K562 (cell line): ENCODE measurements at regions not wholly inside any gene's neighbourhood (a gene's known extent, or its start where the extent isn't known, plus 50 kb on each side); places are given as distances from the start of the nearest gene placed in this dataset.

Source experiments
- ATAC-seq: fragments of 200-7000 bp; cut with Tn5 transposase; 3 replicates; pipeline ENCODE4 v1.9.1; 2020; ENCODE audit warnings: moderate library complexity
- BruUV-seq: library from RNA; stranded (reverse); fragments of 400-500 nt; replicated peaks from 2 replicates; lab custom pipeline; 2021; lab: Mats Ljungman, UMichigan
- CTCF ChIA-PET: fragments of 300-600 bp; formaldehyde crosslinking; extraction: SDS; loops from one replicate; lab custom pipeline; 2021; ENCODE audit warnings: low intra/inter-chr PET ratio; lab: Yijun Ruan, JAX
- POLR2A ChIA-PET: fragments of 300-600, 350-650 bp; sonication (Branson Sonifier 250); formaldehyde crosslinking; extraction: SDS; loops from one replicate; lab custom pipeline; 2021; ENCODE audit warnings: antibody characterized with exemption, inconsistent platforms; lab: Yijun Ruan, JAX
- DNase-seq, 4 experiments: peaks; one replicate each; pipeline versions ENCODE4 v3.0.0 to v3.0.0-alpha.2; 2011 to 2018; ENCODE audit warnings: low spot score in 3 of 4, mixed read lengths in 3 of 4; ENCODE audit errors: extremely low read depth in 1 of 4
- FAIRE-seq: peaks from 2 replicates; lab custom pipeline; 2011; peaks lifted over from hg19 to GRCh38; lab: Jason Lieb, UNC
- H2AFZ ChIP-seq: 2 replicates; pipeline ENCODE4 v1.6.0; 2011; ENCODE audit warnings: low read depth, low read length, control low read depth, inconsistent platforms
- H3K27ac ChIP-seq: fragments of 200-600 bp; 3 replicates; pipeline ENCODE4 v1.8.0; 2011; ENCODE audit warnings: low read depth, mild to moderate bottlenecking, control low read depth, inconsistent platforms, low read length, moderate library complexity, mixed read lengths; ENCODE audit errors: extremely low read depth
- H3K27me3 ChIP-seq, 2 experiments: fragments of 300-600 bp in 1 of 2; 2 replicates in 1 of 2; 3 replicates in 1 of 2; pipeline versions ENCODE4 v1.6.0 to v1.8.0; 2011; ENCODE audit warnings: inconsistent platforms in 2 of 2, low read length in 2 of 2, mild to moderate bottlenecking in 1 of 2, mixed read lengths in 1 of 2, moderate library complexity in 1 of 2; ENCODE audit not compliant: control insufficient read depth in 2 of 2, insufficient read depth in 2 of 2
- H3K36me3 ChIP-seq: fragments of 300-600 bp; 3 replicates; pipeline ENCODE4 v1.8.0; 2011; ENCODE audit warnings: mild to moderate bottlenecking, low read length, inconsistent platforms; ENCODE audit not compliant: control insufficient read depth, insufficient read depth
- H3K4me1 ChIP-seq, 2 experiments: fragments of 200-600 bp in 1 of 2; replicated peaks in 1 of 2; 2 replicates in 1 of 2; 3 replicates in 1 of 2; pipeline versions ENCODE4 v1.5.1 to v1.8.0; 2011; ENCODE audit warnings: inconsistent platforms in 2 of 2, low read length in 2 of 2, mild to moderate bottlenecking in 1 of 2, mixed read lengths in 1 of 2, moderate library complexity in 1 of 2; ENCODE audit not compliant: control insufficient read depth in 2 of 2, insufficient read depth in 2 of 2
- H3K4me2 ChIP-seq: 2 replicates; pipeline ENCODE4 v1.6.1; 2011; ENCODE audit warnings: low read length, control low read depth, inconsistent platforms, mixed read lengths; ENCODE audit not compliant: insufficient read depth
- H3K4me3 ChIP-seq: fragments of 200-600 bp; sonication (generic), shearing (Covaris generic); 2 replicates; pipeline ENCODE4 v1.5.1; 2016; ENCODE audit warnings: control low read depth, inconsistent platforms
- H3K79me2 ChIP-seq: fragments of 200-600 bp; 3 replicates; pipeline ENCODE4 v1.8.0; 2011; ENCODE audit warnings: low read length, inconsistent platforms; ENCODE audit not compliant: control insufficient read depth, insufficient read depth
- H3K9ac ChIP-seq, 2 experiments: 2 replicates each; pipeline versions ENCODE4 v1.6.0 to v1.6.1; 2011; ENCODE audit warnings: low read depth in 2 of 2, low read length in 2 of 2, control low read depth in 1 of 2, inconsistent platforms in 1 of 2, mild to moderate bottlenecking in 1 of 2, mixed read lengths in 1 of 2; ENCODE audit not compliant: insufficient read depth in 1 of 2
- H3K9me1 ChIP-seq: one replicate; pipeline ENCODE4 v1.6.0; 2011; ENCODE audit warnings: inconsistent platforms, mild to moderate bottlenecking, low read length, moderate library complexity; ENCODE audit not compliant: control insufficient read depth, insufficient read depth
- H3K9me3 ChIP-seq: replicated peaks from 2 replicates; pipeline ENCODE4 v1.5.1; 2011; ENCODE audit warnings: low read depth, low read length, inconsistent platforms; ENCODE audit not compliant: control insufficient read depth, insufficient read depth
- H4K20me1 ChIP-seq: replicated peaks from 2 replicates; pipeline ENCODE4 v1.6.1; 2011; ENCODE audit warnings: low read length, inconsistent platforms, mixed read lengths; ENCODE audit not compliant: control insufficient read depth, insufficient read depth
- CXXC5 ChIP-seq: fragments of 250-450 bp; sonication (Bioruptor Pico); IDR thresholded peaks from 2 replicates; pipeline ENCODE4 v1.8.0; 2022; ENCODE audit warnings: inconsistent platforms, mild to moderate bottlenecking, moderate library complexity
- HMG20A ChIP-seq: fragments of 450-650 bp; formaldehyde crosslinking; conservative IDR thresholded peaks from 2 replicates; pipeline ENCODE4 v1.4.0; 2020; ENCODE audit warnings: mild to moderate bottlenecking, mixed read lengths
- ILF3 ChIP-seq: fragments of 450-650 bp; IDR thresholded peaks from 2 replicates; pipeline ENCODE4 v1.6.1; 2018; ENCODE audit warnings: antibody characterized with exemption, mild to moderate bottlenecking, moderate library complexity, borderline replicate concordance
- LEF1 ChIP-seq: fragments of 450-650 bp; IDR thresholded peaks from 2 replicates; pipeline ENCODE4 v1.6.1; 2016; ENCODE audit warnings: mild to moderate bottlenecking
- MEF2D ChIP-seq: conservative IDR thresholded peaks from 2 replicates; pipeline ENCODE4 v1.6.1; 2016; ENCODE audit warnings: low read depth, missing genetic modification characterization, missing compliant biosample characterization
- MIER1 ChIP-seq: fragments of 450-650 bp; IDR thresholded peaks from 2 replicates; pipeline ENCODE4 v1.6.1; 2016; ENCODE audit warnings: antibody characterized with exemption, mild to moderate bottlenecking, low read depth
- MTF1 ChIP-seq: fragments of 250-450 bp; sonication (Bioruptor Pico); IDR thresholded peaks from 2 replicates; pipeline ENCODE4 v1.9.0; 2021; ENCODE audit warnings: moderate library complexity, mild to moderate bottlenecking, inconsistent platforms, borderline replicate concordance
- PTTG1 ChIP-seq: fragments of 450-650 bp; IDR thresholded peaks from 2 replicates; pipeline ENCODE4 v1.6.1; 2016; ENCODE audit warnings: low read depth, mild to moderate bottlenecking, missing genetic modification characterization, missing compliant biosample characterization
- SRF ChIP-seq, 2 experiments: fragments of 250-450, 450-650 bp in 1 of 2; sonication (Bioruptor Pico) in 1 of 2; sonication (generic) in 1 of 2; formaldehyde crosslinking; IDR thresholded peaks; 2 replicates each; pipeline versions ENCODE4 v1.5.0 to v1.5.1; 2020 to 2022; ENCODE audit warnings: mild to moderate bottlenecking in 1 of 2, missing genetic modification reagents in 1 of 2
- STAT5B ChIP-seq: fragments of 250-450 bp; sonication (Bioruptor Pico); IDR thresholded peaks from 2 replicates; pipeline ENCODE4 v1.8.0; 2021; ENCODE audit warnings: mild to moderate bottlenecking, inconsistent platforms
- YY1 ChIP-seq, 3 experiments: IDR thresholded peaks; 2 replicates each; pipeline ENCODE4 v1.6.1; 2011; ENCODE audit warnings: low read length in 2 of 3, mild to moderate bottlenecking in 2 of 3, moderate library complexity in 2 of 3, borderline replicate concordance in 1 of 3, control low read depth in 1 of 3, low read depth in 1 of 3; ENCODE audit not compliant: insufficient read depth in 3 of 3, insufficient replicate concordance in 2 of 3, control insufficient read depth in 1 of 3, insufficient read length in 1 of 3; ENCODE audit errors: extremely low read depth in 1 of 3
- ZNF197 ChIP-seq: fragments of 200-800 bp; sonication (Bioruptor generic); IDR thresholded peaks from 2 replicates; pipeline ENCODE4 v1.6.1; 2016; ENCODE audit warnings: low read depth, missing genetic modification characterization, missing compliant biosample characterization
- ZNF3 ChIP-seq: fragments of 250-450 bp; sonication (Bioruptor Pico); IDR thresholded peaks from 2 replicates; pipeline ENCODE4 v1.5.0; 2021; ENCODE audit warnings: mild to moderate bottlenecking, moderate library complexity
- ZNF699 ChIP-seq: fragments of 250-450 bp; sonication (Bioruptor Pico); IDR thresholded peaks from 2 replicates; pipeline ENCODE4 v1.8.0; 2021; ENCODE audit warnings: mild to moderate bottlenecking, moderate library complexity; ENCODE audit not compliant: insufficient replicate concordance
- WGBS: fragments of 100-300 bp; shearing (Covaris generic); methylation state at CpG from one replicate; pipeline ENCODE4 v1.1.6; 2016; ENCODE audit warnings: low coverage, mixed read lengths; ENCODE audit not compliant: insufficient coverage; ENCODE audit errors: missing lambda C conversion rate; 5-methylcytosine and 5-hydroxymethylcytosine counted together
- in situ Hi-C: fragments of 300-500 bp; cut with MboI; formaldehyde crosslinking; loops from 4 replicates; pipeline ENCODE4 v1.15.0; 2018; ENCODE audit warnings: inconsistent platforms, mixed read lengths
- intact Hi-C: fragments of 100-400 bp; cut with micrococcal nuclease; formaldehyde crosslinking; loops from 2 replicates; pipeline ENCODE4 v1.14.2; 2022
- TF ChIP-seq, protein P1 (sequence below): IDR thresholded peaks from 2 replicates; pipeline ENCODE4 v1.6.1; 2014; ENCODE audit warnings: antibody characterized with exemption
- TF ChIP-seq, protein P2 (sequence below): fragments of 450-650 bp; formaldehyde crosslinking; IDR thresholded peaks from 2 replicates; pipeline ENCODE4 v1.4.0; 2020; ENCODE audit warnings: mild to moderate bottlenecking, moderate library complexity

DNA sequence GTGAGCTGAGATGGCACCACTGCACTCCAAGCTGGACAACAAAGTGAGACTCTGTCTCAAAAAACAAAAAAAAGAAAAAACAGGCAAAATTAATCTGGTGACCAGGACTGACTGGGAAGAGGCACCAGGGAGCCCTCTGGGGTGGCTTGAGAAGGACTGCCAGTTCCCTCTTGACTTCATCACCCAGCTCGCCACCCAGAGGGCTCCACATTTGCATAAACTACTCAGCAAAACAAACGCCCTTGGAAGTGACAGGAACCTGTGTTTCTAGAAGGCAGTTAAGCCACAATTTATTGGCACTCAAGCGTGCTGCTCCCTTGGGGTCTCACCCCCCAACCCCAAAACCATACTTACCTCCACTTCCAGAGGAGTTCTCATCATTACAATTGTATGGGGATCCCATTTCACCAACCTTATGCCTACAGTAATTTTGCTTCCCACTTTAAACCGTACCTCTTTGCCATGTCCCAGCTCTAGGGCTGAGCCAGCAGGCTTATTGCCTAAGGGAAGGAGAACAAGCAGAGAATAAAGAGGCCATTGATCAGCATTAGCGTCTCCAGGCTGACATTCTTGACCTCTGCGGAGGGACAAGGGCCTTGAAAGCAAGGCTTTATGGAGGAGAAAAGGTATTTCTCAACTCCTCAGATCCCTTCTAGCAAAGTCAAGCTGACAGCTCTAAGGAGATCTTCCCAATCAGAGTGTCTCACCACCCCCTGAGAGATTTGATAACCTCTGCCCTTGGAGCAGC, 357.4 kb downstream of the SHQ1 start (continued):
- TF ChIP-seq, protein P1, sequence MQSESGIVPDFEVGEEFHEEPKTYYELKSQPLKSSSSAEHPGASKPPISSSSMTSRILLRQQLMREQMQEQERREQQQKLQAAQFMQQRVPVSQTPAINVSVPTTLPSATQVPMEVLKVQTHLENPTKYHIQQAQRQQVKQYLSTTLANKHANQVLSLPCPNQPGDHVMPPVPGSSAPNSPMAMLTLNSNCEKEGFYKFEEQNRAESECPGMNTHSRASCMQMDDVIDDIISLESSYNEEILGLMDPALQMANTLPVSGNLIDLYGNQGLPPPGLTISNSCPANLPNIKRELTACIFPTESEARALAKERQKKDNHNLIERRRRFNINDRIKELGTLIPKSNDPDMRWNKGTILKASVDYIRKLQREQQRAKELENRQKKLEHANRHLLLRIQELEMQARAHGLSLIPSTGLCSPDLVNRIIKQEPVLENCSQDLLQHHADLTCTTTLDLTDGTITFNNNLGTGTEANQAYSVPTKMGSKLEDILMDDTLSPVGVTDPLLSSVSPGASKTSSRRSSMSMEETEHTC: no peak
- TF ChIP-seq CXXC5 (CRISPR knock-in tag) (no peak), SRF (CRISPR knock-in tag; IDR thresholded peaks at IDR 0.05) (no peak), ILF3 (no peak), YY1 (IDR thresholded peaks at IDR 0.05; ENCODE audit: borderline replicate concordance in 1 of 3, control insufficient read depth in 1 of 3, extremely low read depth in 1 of 3, insufficient read depth in 3 of 3, insufficient read length in 1 of 3, insufficient replicate concordance in 2 of 3, low read depth in 1 of 3, low read length in 2 of 3) (no peak)

DNA sequence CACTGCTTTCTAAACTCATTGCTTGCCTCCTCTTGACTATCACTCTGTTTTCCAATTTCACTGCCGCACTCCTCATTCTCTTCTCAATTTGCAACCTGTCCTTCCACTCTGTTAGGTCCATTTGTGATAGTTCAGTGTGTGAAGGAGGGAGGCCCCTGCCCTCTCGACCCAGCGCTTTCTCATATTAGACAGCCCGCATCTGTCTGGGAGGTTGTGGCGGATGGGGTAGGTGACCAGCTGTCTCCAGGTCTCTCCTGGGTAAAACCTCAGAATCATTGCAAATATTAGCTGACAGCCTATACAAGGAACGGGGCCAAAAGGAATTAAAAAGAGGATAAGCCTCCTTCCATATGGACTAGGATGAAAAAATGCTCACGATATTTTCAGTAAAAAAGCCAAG, 358.3 kb downstream of the SHQ1 start:
- Histone ChIP-seq H3K27ac (no peak overlapping the region), H3K79me2 (no peaks in the 10 kb centered on the region), H3K4me3 (no peak overlapping the region), H3K27me3 (no peaks in the 10 kb centered on the region), H3K4me1 (peaks cover 4 to 12% of the 10 kb centered on the region in 2 experiments; a peak in 4 of 5 replicates), H3K9me1 (no peaks in the 10 kb centered on the region), H3K9me3 (no peaks in the 10 kb centered on the region), H3K36me3 (no peaks in the 10 kb centered on the region), H3K4me2 (no peak overlapping the region), H3K9ac (no peak overlapping the region), H2AFZ (no peak overlapping the region), H4K20me1 (no peaks in the 10 kb centered on the region)
- ATAC-seq (no peak), FAIRE-seq (no peak), DNase-seq (no peak)
- ChIA-PET CTCF (no interaction called here), POLR2A (interaction anchor here (0.6 kb wide), 1 partner anchor 312 kb away, joined by 3 read pairs; no protein-coding TSS in a partner anchor)
- 87% methylated on average over 7 of the region's 7 CpGs for WGBS
- in situ Hi-C loops (no loop called here), intact Hi-C loops (loop anchor here (5.0 kb wide), 1 partner anchor 43 kb away; the partner anchor contains the start of gene RYBP)
- BruUV-seq: no TSS peak
- TF ChIP-seq LEF1 (no peak), ZNF699 (CRISPR knock-in tag) (no peak), PTTG1 (tag) (no peak), ZNF197 (CRISPR knock-in tag) (no peak), STAT5B (CRISPR knock-in tag) (no peak), MEF2D (tag) (no peak), MTF1 (CRISPR knock-in tag) (no peak), HMG20A (CRISPR knock-in tag) (no peak), ZNF3 (CRISPR knock-in tag) (no peak), MIER1 (no peak)
- TF ChIP-seq, protein P2, sequence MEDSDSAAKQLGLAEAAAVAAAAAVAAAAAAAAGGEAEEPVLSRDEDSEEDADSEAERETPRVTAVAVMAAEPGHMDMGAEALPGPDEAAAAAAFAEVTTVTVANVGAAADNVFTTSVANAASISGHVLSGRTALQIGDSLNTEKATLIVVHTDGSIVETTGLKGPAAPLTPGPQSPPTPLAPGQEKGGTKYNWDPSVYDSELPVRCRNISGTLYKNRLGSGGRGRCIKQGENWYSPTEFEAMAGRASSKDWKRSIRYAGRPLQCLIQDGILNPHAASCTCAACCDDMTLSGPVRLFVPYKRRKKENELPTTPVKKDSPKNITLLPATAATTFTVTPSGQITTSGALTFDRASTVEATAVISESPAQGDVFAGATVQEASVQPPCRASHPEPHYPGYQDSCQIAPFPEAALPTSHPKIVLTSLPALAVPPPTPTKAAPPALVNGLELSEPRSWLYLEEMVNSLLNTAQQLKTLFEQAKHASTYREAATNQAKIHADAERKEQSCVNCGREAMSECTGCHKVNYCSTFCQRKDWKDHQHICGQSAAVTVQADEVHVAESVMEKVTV (CRISPR knock-in tag): no peak
